A673 (cell line): ENCODE measurements at regions not wholly inside any gene's neighbourhood (a gene's known extent, or its start where the extent isn't known, plus 50 kb on each side); places are given as distances from the start of the nearest gene placed in this dataset.

Experiments
- BruUV-seq: library from RNA; stranded (reverse); fragments of 400-500 nt; replicated peaks from 2 replicates; lab custom pipeline; 2021; lab: Mats Ljungman, UMichigan
- CTCF ChIA-PET: fragments of 300-600 bp; sonication (Branson Sonifier 250); formaldehyde crosslinking; loops from one replicate; lab custom pipeline; 2022; ENCODE audit warnings: antibody characterized with exemption; lab: Charles Lee
- POLR2A ChIA-PET: fragments of 300-600 bp; sonication (Branson Sonifier 250); formaldehyde crosslinking; loops from one replicate; lab custom pipeline; 2022; ENCODE audit warnings: antibody characterized with exemption; ENCODE audit not compliant: low non-redundant PET; lab: Charles Lee
- DNase-seq: peaks from one replicate; pipeline ENCODE4 v3.0.0-alpha.2; 2015; ENCODE audit warnings: low spot score
- H3K27ac ChIP-seq: fragments of 200-600 bp; sonication (generic); 2 replicates; pipeline ENCODE4 v1.5.1; 2016; ENCODE audit warnings: mixed run types, low read depth, mild to moderate bottlenecking, mixed read lengths, antibody characterized with exemption, low read length; ENCODE audit not compliant: poor library complexity, severe bottlenecking
- H3K27me3 ChIP-seq: fragments of 200-600 bp; sonication (generic); replicated peaks from 2 replicates; pipeline ENCODE4 v1.6.1; 2017; ENCODE audit warnings: mixed run types, low read depth, mild to moderate bottlenecking, mixed read lengths, antibody characterized with exemption, low read length; ENCODE audit not compliant: insufficient read depth, poor library complexity
- H3K36me3 ChIP-seq: fragments of 200-600 bp; sonication (generic); 2 replicates; pipeline ENCODE4 v1.6.1; 2016; ENCODE audit warnings: mixed run types, mild to moderate bottlenecking, mixed read lengths, antibody characterized with exemption, low read length; ENCODE audit not compliant: insufficient read depth, poor library complexity, severe bottlenecking
- H3K4me1 ChIP-seq: fragments of 200-600 bp; sonication (generic); 2 replicates; pipeline ENCODE4 v1.6.1; 2017; ENCODE audit warnings: mixed run types, mild to moderate bottlenecking, mixed read lengths, antibody characterized with exemption, low read length; ENCODE audit not compliant: insufficient read depth, poor library complexity, severe bottlenecking
- H3K4me3 ChIP-seq: fragments of 200-600 bp; sonication (generic); 2 replicates; pipeline ENCODE4 v1.5.1; 2016; ENCODE audit warnings: low read depth, mixed run types, mild to moderate bottlenecking, mixed read lengths, low read length; ENCODE audit not compliant: poor library complexity, severe bottlenecking
- H3K9me3 ChIP-seq: fragments of 200-600 bp; sonication (generic); 2 replicates; pipeline ENCODE4 v1.6.1; 2016; ENCODE audit warnings: mixed run types, low read depth, mild to moderate bottlenecking, mixed read lengths, antibody characterized with exemption, low read length; ENCODE audit not compliant: poor library complexity, severe bottlenecking
- EZH2 ChIP-seq: fragments of 200-600 bp; sonication (generic); IDR thresholded peaks from 2 replicates; pipeline ENCODE4 v1.6.1; 2017; ENCODE audit warnings: borderline replicate concordance, low read depth, mild to moderate bottlenecking, mixed read lengths, antibody characterized with exemption, low read length; ENCODE audit not compliant: poor library complexity, severe bottlenecking
- intact Hi-C: fragments of 100-400 bp; cut with micrococcal nuclease; formaldehyde crosslinking; loops from one replicate; pipeline ENCODE4 v1.10.0; 2022; ENCODE audit not compliant: unreplicated experiment
- TF ChIP-seq, protein P1 (sequence below): fragments of 300-800, 200-600 bp; sonication (generic); conservative IDR thresholded peaks from 2 replicates; pipeline ENCODE4 v1.5.1; 2017; ENCODE audit warnings: low read depth, mild to moderate bottlenecking, antibody characterized with exemption, low read length, moderate library complexity, mixed read lengths

DNA sequence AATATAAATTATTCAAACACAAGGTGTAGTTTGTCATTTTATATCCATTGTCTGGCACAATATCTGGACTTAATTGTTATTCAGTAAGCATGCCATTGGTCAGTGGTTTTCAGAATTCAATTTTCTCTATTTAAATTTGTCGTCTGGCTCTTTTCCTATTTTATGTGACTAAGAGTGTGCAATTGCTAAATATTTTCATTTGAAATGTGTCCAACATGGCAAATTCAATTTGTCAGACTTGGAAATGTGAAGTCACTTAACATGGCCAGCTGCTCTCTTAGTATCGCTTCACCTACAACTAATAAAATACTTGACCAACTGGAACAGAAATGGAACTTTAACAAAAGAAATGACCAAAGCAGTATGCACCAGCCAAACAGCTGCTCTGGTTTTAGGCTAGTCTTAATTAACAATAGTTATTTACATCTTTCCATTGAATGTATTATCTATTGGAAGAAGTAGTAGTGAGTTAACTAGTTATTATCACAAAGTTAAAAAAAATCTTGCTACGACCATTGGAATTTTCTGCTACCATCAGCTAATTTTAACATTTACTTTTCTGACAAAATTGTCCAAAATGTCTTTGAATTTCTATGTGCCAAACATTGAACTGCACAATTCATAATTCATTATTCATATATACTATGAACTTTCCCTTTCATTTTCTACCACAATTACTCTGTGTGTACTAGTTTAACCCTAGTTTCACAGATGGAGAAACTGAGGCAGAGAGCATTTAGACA is 720.7 kb upstream of the FAM174A start:
- Histone ChIP-seq H3K27ac (no peak overlapping the region), H3K4me3 (no peak overlapping the region), H3K4me1 (no peaks in the 10 kb centered on the region), H3K27me3 (no peaks in the 10 kb centered on the region), H3K9me3 (no peaks in the 10 kb centered on the region), H3K36me3 (no peaks in the 10 kb centered on the region)
- POLR2A ChIA-PET: no interaction called here
- no TSS peak for BruUV-seq
- TF ChIP-seq EZH2: no peak
- TF ChIP-seq, protein P1, sequence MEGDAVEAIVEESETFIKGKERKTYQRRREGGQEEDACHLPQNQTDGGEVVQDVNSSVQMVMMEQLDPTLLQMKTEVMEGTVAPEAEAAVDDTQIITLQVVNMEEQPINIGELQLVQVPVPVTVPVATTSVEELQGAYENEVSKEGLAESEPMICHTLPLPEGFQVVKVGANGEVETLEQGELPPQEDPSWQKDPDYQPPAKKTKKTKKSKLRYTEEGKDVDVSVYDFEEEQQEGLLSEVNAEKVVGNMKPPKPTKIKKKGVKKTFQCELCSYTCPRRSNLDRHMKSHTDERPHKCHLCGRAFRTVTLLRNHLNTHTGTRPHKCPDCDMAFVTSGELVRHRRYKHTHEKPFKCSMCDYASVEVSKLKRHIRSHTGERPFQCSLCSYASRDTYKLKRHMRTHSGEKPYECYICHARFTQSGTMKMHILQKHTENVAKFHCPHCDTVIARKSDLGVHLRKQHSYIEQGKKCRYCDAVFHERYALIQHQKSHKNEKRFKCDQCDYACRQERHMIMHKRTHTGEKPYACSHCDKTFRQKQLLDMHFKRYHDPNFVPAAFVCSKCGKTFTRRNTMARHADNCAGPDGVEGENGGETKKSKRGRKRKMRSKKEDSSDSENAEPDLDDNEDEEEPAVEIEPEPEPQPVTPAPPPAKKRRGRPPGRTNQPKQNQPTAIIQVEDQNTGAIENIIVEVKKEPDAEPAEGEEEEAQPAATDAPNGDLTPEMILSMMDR: no peak
- CTCF ChIA-PET: interaction anchor here (0.6 kb wide), 1 partner anchor 100 kb away, joined by 4 read pairs; no protein-coding TSS in a partner anchor
- intact Hi-C loops: no loop called here
- DNase-seq: no peak

DNA sequence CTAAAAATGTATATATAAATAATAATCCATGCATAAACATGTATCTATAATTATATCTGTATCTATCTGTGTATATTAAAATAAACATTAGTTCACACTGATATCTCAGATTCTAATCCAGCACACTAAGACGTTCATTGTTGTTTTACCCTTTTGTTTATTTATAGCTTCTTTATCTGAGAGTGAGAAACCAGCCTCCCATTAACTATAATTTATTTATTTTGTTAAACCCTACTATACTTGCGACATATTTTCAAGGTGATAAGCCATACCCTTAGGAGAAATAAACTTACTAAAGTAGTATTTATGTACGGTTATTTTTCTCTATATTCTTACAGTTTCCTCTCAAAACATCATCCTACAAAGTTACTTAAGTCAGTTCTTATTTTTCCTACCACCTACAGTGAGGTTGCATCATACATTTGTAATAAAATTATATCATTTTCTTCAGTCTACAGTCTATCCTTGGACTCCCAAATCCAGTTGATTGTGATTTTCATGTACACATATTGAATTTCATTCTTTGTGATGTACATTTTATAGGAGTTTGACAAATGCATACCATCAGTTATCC is 726.4 kb upstream of the FAM174A start:
- ChIA-PET CTCF (no interaction called here), POLR2A (no interaction called here)
- no peak overlapping the region for H3K4me3 ChIP-seq
- no peaks in the 10 kb centered on the region for H3K27me3 ChIP-seq
- BruUV-seq: no TSS peak
- no peak overlapping the region for H3K27ac ChIP-seq
- no peaks in the 10 kb centered on the region for H3K4me1 ChIP-seq
- intact Hi-C loops: no loop called here
- no peak for DNase-seq
- no peak for TF ChIP-seq EZH2
- TF ChIP-seq, protein P1: no peak
- H3K9me3 ChIP-seq: no peaks in the 10 kb centered on the region
- no peaks in the 10 kb centered on the region for H3K36me3 ChIP-seq

DNA sequence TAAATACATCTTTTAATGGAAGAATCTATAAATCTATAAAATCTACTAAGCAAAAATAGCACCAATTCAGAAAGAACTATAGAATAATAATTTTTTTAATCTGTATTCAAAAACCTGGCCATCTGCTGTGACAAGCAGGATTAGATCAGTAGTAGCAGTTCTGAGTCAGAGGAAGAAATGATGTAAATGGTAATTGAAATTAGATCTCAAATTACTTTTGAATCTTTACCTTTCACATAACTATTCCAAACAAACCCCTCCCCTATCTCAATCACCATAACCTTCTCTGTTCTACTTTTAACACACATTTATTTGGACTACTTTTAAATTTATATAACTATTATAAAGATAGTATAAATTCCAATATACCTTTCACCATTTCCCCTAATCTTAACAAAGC is 727.8 kb upstream of the FAM174A start:
- no peak for DNase-seq
- ChIA-PET CTCF (no interaction called here), POLR2A (no interaction called here)
- Histone ChIP-seq H3K27me3 (no peaks in the 10 kb centered on the region), H3K4me1 (no peaks in the 10 kb centered on the region), H3K36me3 (no peaks in the 10 kb centered on the region), H3K4me3 (no peak overlapping the region), H3K27ac (no peak overlapping the region), H3K9me3 (no peaks in the 10 kb centered on the region)
- no TSS peak for BruUV-seq
- no peak for TF ChIP-seq EZH2
- TF ChIP-seq, protein P1: no peak
- intact Hi-C loops: no loop called here
